B cell (primary cell): ENCODE measurements at regions not wholly inside any gene's neighbourhood (a gene's known extent, or its start where the extent isn't known, plus 50 kb on each side); places are given as distances from the start of the nearest gene placed in this dataset.

ENCODE experiments used
- ATAC-seq: fragments of 200-7000 bp; cut with Tn5 transposase; one replicate; pipeline ENCODE4 v1.10.0; 2021; ENCODE audit warnings: low read depth, mild to moderate bottlenecking, moderate number of reproducible peaks, moderate library complexity
- CTCF ChIA-PET: fragments of 350-600 bp; sonication (Branson Sonifier 250); formaldehyde crosslinking; loops from one replicate; lab custom pipeline; 2021; ENCODE audit warnings: antibody characterized with exemption, inconsistent platforms; lab: Charles Lee
- POLR2A ChIA-PET: fragments of 350-600 bp; sonication (Branson Sonifier 250); formaldehyde crosslinking; loops from one replicate; lab custom pipeline; 2021; ENCODE audit warnings: antibody characterized with exemption; lab: Charles Lee
- DNase-seq: peaks from one replicate; pipeline ENCODE4 v3.0.0; 2013
- H2AFZ ChIP-seq: 2 replicates; pipeline ENCODE4 v1.6.1; 2012; ENCODE audit warnings: mild to moderate bottlenecking, low read depth, low read length; ENCODE audit not compliant: insufficient read depth, poor library complexity, severe bottlenecking
- H3K27ac ChIP-seq, 2 donors: 1 replicate in 1 of 2; 2 replicates in 1 of 2; pipeline ENCODE4 v1.5.1; 2012 to 2013; ENCODE audit warnings: low read length in 2 of 2, mild to moderate bottlenecking in 2 of 2, moderate library complexity in 1 of 2
- H3K27me3 ChIP-seq, 4 experiments: fragments of 200-600 bp in 1 of 4; sonication (generic) in 1 of 4; replicated peaks in 1 of 4; 1 replicate in 2 of 4; 2 replicates in 2 of 4; pipeline versions ENCODE4 v1.6.1 to v1.7.0; 2013 to 2016; ENCODE audit warnings: low read length in 3 of 4, mild to moderate bottlenecking in 2 of 4, mixed read lengths in 1 of 4, moderate library complexity in 1 of 4; ENCODE audit not compliant: insufficient read depth in 4 of 4, control insufficient read depth in 3 of 4; ENCODE audit errors: control extremely low read depth in 1 of 4
- H3K36me3 ChIP-seq, 2 experiments: replicated peaks in 1 of 2; 1 replicate in 1 of 2; 2 replicates in 1 of 2; pipeline versions ENCODE4 v1.6.1 to v1.7.1; 2013; ENCODE audit warnings: low read length in 1 of 2; ENCODE audit not compliant: insufficient read depth in 2 of 2, control insufficient read depth in 1 of 2; ENCODE audit errors: control extremely low read depth in 1 of 2, extremely low read depth in 1 of 2
- H3K4me1 ChIP-seq, 2 donors: fragments of 200-600 bp in 1 of 2; sonication (generic) in 1 of 2; 1 replicate in 1 of 2; 2 replicates in 1 of 2; pipeline versions ENCODE4 v1.5.1 to v1.6.1; 2013 to 2017; ENCODE audit warnings: low read length in 2 of 2; ENCODE audit not compliant: control insufficient read depth in 2 of 2, insufficient read depth in 2 of 2
- H3K4me2 ChIP-seq: replicated peaks from 2 replicates; pipeline ENCODE3; 2012; ENCODE audit warnings: mild to moderate bottlenecking, low read depth, low read length; ENCODE audit not compliant: poor library complexity, severe bottlenecking
- H3K4me3 ChIP-seq, 5 experiments: fragments of 200-600 bp in 1 of 5; sonication (generic) in 1 of 5; 1 replicate in 3 of 5; 2 replicates in 2 of 5; pipeline versions ENCODE4 v1.5.1 to v1.7.0; 2011 to 2016; ENCODE audit warnings: low read length in 4 of 5, mild to moderate bottlenecking in 4 of 5, low read depth in 2 of 5, control low read depth in 1 of 5, moderate library complexity in 1 of 5; ENCODE audit not compliant: insufficient read depth in 1 of 5; ENCODE audit errors: control extremely low read depth in 1 of 5, extremely low read depth in 1 of 5
- H3K79me2 ChIP-seq: fragments of 200-600 bp; sonication (generic); one replicate; pipeline ENCODE4 v1.6.0; 2016; ENCODE audit warnings: low read length; ENCODE audit not compliant: control insufficient read depth, insufficient read depth
- H3K9ac ChIP-seq: fragments of 200-600 bp; sonication (generic); 2 replicates; pipeline ENCODE4 v1.6.1; 2017; ENCODE audit warnings: mild to moderate bottlenecking, low read length, moderate library complexity
- H3K9me3 ChIP-seq, 3 donors: one replicate each; pipeline versions ENCODE4 v1.6.1 to v1.7.1; 2013; ENCODE audit warnings: low read length in 2 of 3; ENCODE audit not compliant: control insufficient read depth in 2 of 3, insufficient read depth in 1 of 3; ENCODE audit errors: control extremely low read depth in 1 of 3
- H4K20me1 ChIP-seq: 2 replicates; pipeline ENCODE4 v1.6.0; 2012; ENCODE audit warnings: mild to moderate bottlenecking, low read length; ENCODE audit not compliant: insufficient read depth, control insufficient read depth, poor library complexity, severe bottlenecking
- H3K27ac Mint-ChIP-seq: one replicate; pipeline ENCODE4 v1.8.0; 2021; ENCODE audit warnings: mixed read lengths
- H3K27me3 Mint-ChIP-seq: one replicate; pipeline ENCODE4 v1.8.0; 2021; ENCODE audit warnings: mixed read lengths
- H3K4me1 Mint-ChIP-seq: one replicate; pipeline ENCODE4 v1.8.0; 2021; ENCODE audit warnings: mixed read lengths
- H3K4me3 Mint-ChIP-seq: one replicate; pipeline ENCODE4 v1.8.0; 2021; ENCODE audit warnings: mixed read lengths
- H3K9me3 Mint-ChIP-seq: one replicate; pipeline ENCODE4 v1.8.0; 2022; ENCODE audit warnings: mixed read lengths; ENCODE audit not compliant: insufficient read depth
- EZH2 ChIP-seq: IDR thresholded peaks from 2 replicates; pipeline ENCODE4 v1.6.1; 2012; ENCODE audit warnings: borderline replicate concordance, low read depth, mild to moderate bottlenecking, moderate library complexity, low read length; ENCODE audit not compliant: insufficient read depth, poor library complexity, severe bottlenecking
- WGBS: methylation state at CpG from one replicate; pipeline ENCODE4 v1.1.5; 2013; ENCODE audit warnings: missing lambda C conversion rate; ENCODE audit not compliant: insufficient coverage; 5-methylcytosine and 5-hydroxymethylcytosine counted together
- intact Hi-C: fragments of 100-400 bp; cut with micrococcal nuclease; formaldehyde crosslinking; loops from one replicate; pipeline ENCODE4 v1.10.0; 2022
- TF ChIP-seq, protein P1 (sequence below): fragments of 200-600 bp; IDR thresholded peaks from one replicate; pipeline ENCODE4 v1.8.0; 2022; ENCODE audit warnings: antibody characterized with exemption, mild to moderate bottlenecking

DNA sequence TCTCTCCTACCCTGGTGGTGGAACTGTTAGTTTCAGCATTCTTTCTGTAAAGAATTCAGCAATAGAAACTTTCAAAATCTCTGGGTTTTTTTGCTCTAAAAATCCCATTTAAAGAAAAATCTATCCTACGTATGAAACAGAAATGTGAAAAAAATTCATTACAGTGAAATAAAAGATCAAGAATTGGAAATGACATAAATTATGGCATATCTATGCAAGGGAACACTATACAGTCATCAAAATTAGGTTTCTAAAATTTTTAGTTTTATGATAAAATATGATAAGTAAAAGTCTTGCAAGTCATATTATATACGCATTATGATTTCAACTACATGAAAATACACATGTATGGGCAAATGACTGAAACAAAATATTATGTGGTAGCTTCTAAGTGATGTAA is 342.6 kb downstream of the CETN3 start:
- H3K27me3 ChIP-seq, result no peaks in the 10 kb centered on the region
- H3K36me3 ChIP-seq, result no peaks in the 10 kb centered on the region
- H3K79me2 ChIP-seq, result no peaks in the 10 kb centered on the region
- no peak overlapping the region for H3K27ac ChIP-seq
- H3K9me3 ChIP-seq, result peaks cover 0 to 2% (median 0%) of the 10 kb centered on the region in 3 donors
- ChIA-PET CTCF (no interaction called here), POLR2A (no interaction called here)
- H3K4me1 Mint-ChIP-seq, result no peaks in the 10 kb centered on the region
- ATAC-seq, result no peak
- TF ChIP-seq, protein P1, sequence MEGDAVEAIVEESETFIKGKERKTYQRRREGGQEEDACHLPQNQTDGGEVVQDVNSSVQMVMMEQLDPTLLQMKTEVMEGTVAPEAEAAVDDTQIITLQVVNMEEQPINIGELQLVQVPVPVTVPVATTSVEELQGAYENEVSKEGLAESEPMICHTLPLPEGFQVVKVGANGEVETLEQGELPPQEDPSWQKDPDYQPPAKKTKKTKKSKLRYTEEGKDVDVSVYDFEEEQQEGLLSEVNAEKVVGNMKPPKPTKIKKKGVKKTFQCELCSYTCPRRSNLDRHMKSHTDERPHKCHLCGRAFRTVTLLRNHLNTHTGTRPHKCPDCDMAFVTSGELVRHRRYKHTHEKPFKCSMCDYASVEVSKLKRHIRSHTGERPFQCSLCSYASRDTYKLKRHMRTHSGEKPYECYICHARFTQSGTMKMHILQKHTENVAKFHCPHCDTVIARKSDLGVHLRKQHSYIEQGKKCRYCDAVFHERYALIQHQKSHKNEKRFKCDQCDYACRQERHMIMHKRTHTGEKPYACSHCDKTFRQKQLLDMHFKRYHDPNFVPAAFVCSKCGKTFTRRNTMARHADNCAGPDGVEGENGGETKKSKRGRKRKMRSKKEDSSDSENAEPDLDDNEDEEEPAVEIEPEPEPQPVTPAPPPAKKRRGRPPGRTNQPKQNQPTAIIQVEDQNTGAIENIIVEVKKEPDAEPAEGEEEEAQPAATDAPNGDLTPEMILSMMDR, result no peak
- TF ChIP-seq EZH2, result no peak
- no peaks in the 10 kb centered on the region for H4K20me1 ChIP-seq
- no peak overlapping the region for H3K9ac ChIP-seq
- intact Hi-C loops, result no loop called here
- no peak overlapping the region for H3K4me3 ChIP-seq
- no peak overlapping the region for H3K27ac Mint-ChIP-seq
- H3K4me2 ChIP-seq, result no peak overlapping the region
- no peaks in the 10 kb centered on the region for H3K9me3 Mint-ChIP-seq
- no peak overlapping the region for H2AFZ ChIP-seq
- H3K4me3 Mint-ChIP-seq, result no peak overlapping the region
- no peaks in the 10 kb centered on the region for H3K4me1 ChIP-seq
- DNase-seq, result no peak
- no peaks in the 10 kb centered on the region for H3K27me3 Mint-ChIP-seq
- no CpG with 5 or more reads among the region's 2 CpGs for WGBS

DNA sequence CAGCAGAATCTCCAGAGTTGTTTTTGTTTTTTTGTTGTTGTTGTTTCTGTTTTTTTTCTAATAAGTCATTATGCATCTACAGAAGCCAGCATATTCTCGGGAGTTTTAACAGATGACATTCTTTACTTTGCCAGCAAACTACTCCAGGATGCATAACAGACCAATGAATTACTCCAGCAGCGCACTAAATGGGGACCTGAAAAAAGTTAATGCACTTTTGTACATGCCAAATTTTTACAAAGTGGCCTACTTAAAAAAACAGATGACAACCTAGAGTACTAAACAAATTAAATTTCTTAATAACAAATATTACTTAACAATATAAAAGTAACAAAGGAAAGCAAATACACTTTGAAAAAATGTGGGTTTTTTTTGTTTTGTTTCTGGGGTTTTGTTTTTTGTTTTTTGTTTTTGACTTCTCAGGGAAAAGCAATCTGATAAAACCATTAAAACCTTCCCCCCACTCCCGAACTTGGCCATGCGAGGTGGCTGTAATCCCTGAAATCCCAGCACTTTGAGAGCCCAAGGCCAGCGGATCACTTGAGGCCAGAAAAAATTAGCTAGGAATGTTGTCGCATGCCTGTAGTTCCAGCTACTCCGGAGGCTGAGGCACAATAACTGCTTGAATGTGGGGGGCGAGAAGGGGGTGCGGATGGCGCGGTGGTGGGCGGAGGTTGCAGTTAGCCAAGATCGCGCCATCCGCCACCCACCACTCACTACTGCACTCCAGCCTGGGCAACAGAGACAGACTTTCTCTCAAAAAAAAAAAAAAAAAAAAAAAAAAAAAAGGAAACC is 352.4 kb downstream of the CETN3 start:
- no peaks in the 10 kb centered on the region for H3K9me3 Mint-ChIP-seq
- no peaks in the 10 kb centered on the region for H3K36me3 ChIP-seq
- DNase-seq, result no peak
- H3K4me3 Mint-ChIP-seq, result no peak overlapping the region
- no peak overlapping the region for H3K4me2 ChIP-seq
- intact Hi-C loops, result no loop called here
- H3K4me3 ChIP-seq, result no peak overlapping the region
- H3K27me3 Mint-ChIP-seq, result peaks cover 3% of the 10 kb centered on the region
- H3K27ac Mint-ChIP-seq, result no peak overlapping the region
- no peaks in the 10 kb centered on the region for H3K4me1 Mint-ChIP-seq
- H3K27me3 ChIP-seq, result no peaks in the 10 kb centered on the region
- CTCF ChIA-PET, result no interaction called here
- no peak overlapping the region for H3K27ac ChIP-seq
- no peak for ATAC-seq
- no peak overlapping the region for H3K9ac ChIP-seq
- no peak overlapping the region for H2AFZ ChIP-seq
- TF ChIP-seq, protein P1, result no peak
- no peak for TF ChIP-seq EZH2
- H3K79me2 ChIP-seq, result no peaks in the 10 kb centered on the region
- no peaks in the 10 kb centered on the region for H4K20me1 ChIP-seq
- POLR2A ChIA-PET, result no interaction called here
- 77% methylated on average over 4 of the region's 15 CpGs for WGBS
- no peaks in the 10 kb centered on the region for H3K9me3 ChIP-seq
- no peaks in the 10 kb centered on the region for H3K4me1 ChIP-seq
